Hepatocyte (in vitro differentiated cells): ENCODE measurements at regions not wholly inside any gene's neighbourhood (a gene's known extent, or its start where the extent isn't known, plus 50 kb on each side); places are given as distances from the start of the nearest gene placed in this dataset.

ENCODE experiments used
- DNase-seq: peaks from one replicate; pipeline ENCODE4 v3.0.0-alpha.2; 2016; ENCODE audit warnings: low spot score
- H2AFZ ChIP-seq: fragments of 200-600 bp; sonication (generic); 2 replicates; pipeline ENCODE4 v1.6.0; 2016; ENCODE audit warnings: antibody characterized with exemption, mild to moderate bottlenecking
- H3K27ac ChIP-seq: fragments of 200-600 bp; sonication (generic); 2 replicates; pipeline ENCODE4 v1.5.1; 2016; ENCODE audit warnings: mild to moderate bottlenecking
- H3K27me3 ChIP-seq: fragments of 200-600 bp; sonication (generic); 2 replicates; pipeline ENCODE4 v1.6.1; 2016
- H3K36me3 ChIP-seq: fragments of 200-600 bp; sonication (generic); replicated peaks from 2 replicates; pipeline ENCODE4 v1.5.1; 2016; ENCODE audit warnings: low read depth; ENCODE audit not compliant: insufficient read depth
- H3K4me1 ChIP-seq: fragments of 200-600 bp; sonication (generic); 2 replicates; pipeline ENCODE4 v1.5.1; 2016; ENCODE audit warnings: mild to moderate bottlenecking, moderate library complexity; ENCODE audit not compliant: insufficient read depth
- H3K4me2 ChIP-seq: fragments of 200-600 bp; sonication (generic); 2 replicates; pipeline ENCODE4 v1.6.0; 2016
- H3K4me3 ChIP-seq: fragments of 200-600 bp; sonication (generic); 2 replicates; pipeline ENCODE4 v1.5.1; 2016; ENCODE audit warnings: mild to moderate bottlenecking
- H3K79me2 ChIP-seq: fragments of 200-600 bp; sonication (generic); 2 replicates; pipeline ENCODE4 v1.6.0; 2017; ENCODE audit warnings: mild to moderate bottlenecking
- H3K9me2 ChIP-seq: fragments of 200-600 bp; sonication (generic); replicated peaks from 2 replicates; pipeline ENCODE4 v1.6.0; 2017; ENCODE audit warnings: mild to moderate bottlenecking; ENCODE audit not compliant: insufficient read depth
- H3K9me3 ChIP-seq: fragments of 200-600 bp; sonication (generic); 2 replicates; pipeline ENCODE4 v1.5.1; 2016; ENCODE audit warnings: low read depth, mild to moderate bottlenecking
- H4K20me1 ChIP-seq: fragments of 200-600 bp; sonication (generic); 2 replicates; pipeline ENCODE4 v1.6.0; 2016; ENCODE audit warnings: mild to moderate bottlenecking; ENCODE audit not compliant: insufficient read depth, poor library complexity, severe bottlenecking
- EZH2 ChIP-seq: fragments of 200-600 bp; sonication (generic); IDR thresholded peaks from 2 replicates; pipeline ENCODE4 v1.6.1; 2016; ENCODE audit warnings: antibody characterized with exemption, mild to moderate bottlenecking, borderline replicate concordance
- EZH2phosphoT487 ChIP-seq: fragments of 200-600 bp; sonication (generic); IDR thresholded peaks from one replicate; pipeline ENCODE4 v1.6.1; 2018; ENCODE audit warnings: antibody characterized with exemption, mild to moderate bottlenecking, low read depth, moderate library complexity; ENCODE audit not compliant: unreplicated experiment, severe bottlenecking
- WGBS: methylation state at CpG from one replicate; pipeline ENCODE4 v1.1.6; 2016; ENCODE audit warnings: low lambda C conversion rate; ENCODE audit errors: missing lambda C conversion rate; 5-methylcytosine and 5-hydroxymethylcytosine counted together
- TF ChIP-seq, protein P1 (sequence below): fragments of 200-600 bp; sonication (generic); IDR thresholded peaks from 2 replicates; pipeline ENCODE4 v1.5.1; 2016; ENCODE audit warnings: antibody characterized with exemption, mild to moderate bottlenecking; ENCODE audit not compliant: poor library complexity

DNA sequence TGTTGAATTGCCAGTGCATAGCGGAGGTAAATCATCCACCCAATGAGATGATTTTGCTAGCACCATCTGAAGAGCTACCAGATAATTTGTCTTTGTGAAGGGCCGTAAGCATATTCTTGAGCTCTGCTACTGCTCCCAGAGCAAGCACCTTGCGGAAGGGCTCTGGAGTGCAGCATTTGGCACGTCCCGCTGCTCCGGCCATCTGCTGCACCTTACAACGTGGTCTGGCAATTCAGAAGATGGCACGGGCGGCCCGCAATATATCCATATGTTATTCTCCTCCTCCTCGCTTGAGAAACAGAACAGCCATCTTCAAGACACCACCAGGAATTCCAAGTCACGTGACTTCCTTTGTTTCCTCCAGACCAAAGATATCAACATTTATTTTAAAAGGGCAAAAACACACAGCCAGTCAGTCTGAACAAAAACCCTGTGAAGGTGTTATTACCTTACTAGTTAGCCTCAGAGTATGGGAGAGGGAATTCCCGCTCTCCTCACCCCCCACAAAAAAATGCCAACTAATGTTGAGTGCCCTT lies 1095.7 kb upstream of the TENM3 start:
- Histone ChIP-seq H2AFZ (no peak overlapping the region), H3K79me2 (no peaks in the 10 kb centered on the region), H3K27me3 (no peaks in the 10 kb centered on the region), H3K4me1 (no peaks in the 10 kb centered on the region), H3K9me2 (no peaks in the 10 kb centered on the region), H4K20me1 (no peaks in the 10 kb centered on the region), H3K9me3 (no peaks in the 10 kb centered on the region), H3K27ac (no peak overlapping the region), H3K4me2 (no peak overlapping the region), H3K36me3 (no peaks in the 10 kb centered on the region), H3K4me3 (no peak overlapping the region)
- TF ChIP-seq EZH2phosphoT487 = no peak
- no peak for TF ChIP-seq EZH2
- no peak for DNase-seq
- WGBS = 96% methylated on average over 13 of the region's 13 CpGs

DNA sequence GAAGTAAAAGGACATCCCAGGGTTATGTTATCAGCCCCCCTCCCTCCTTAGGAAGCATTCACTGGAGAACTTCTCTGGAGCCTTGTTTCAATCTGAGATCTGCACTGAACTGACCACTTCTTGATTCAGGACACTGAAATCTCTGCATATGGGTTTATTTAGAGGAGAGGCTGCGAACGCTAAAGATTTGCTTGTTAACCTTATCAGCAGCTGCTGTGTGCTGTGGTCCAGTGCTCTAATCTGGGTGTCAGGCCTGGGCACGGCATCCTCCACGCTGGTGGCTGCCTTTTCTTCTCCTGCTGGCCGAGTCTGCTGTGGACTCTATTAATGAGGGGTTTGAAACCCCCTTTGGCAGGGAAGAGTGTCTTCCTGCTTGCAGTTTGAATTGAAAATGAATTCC lies 1094.7 kb upstream of the TENM3 start:
- no peaks in the 10 kb centered on the region for H3K27me3 ChIP-seq
- no peak for DNase-seq
- no peaks in the 10 kb centered on the region for H3K4me1 ChIP-seq
- H2AFZ ChIP-seq = no peak overlapping the region
- H3K4me2 ChIP-seq = no peak overlapping the region
- no peak overlapping the region for H3K27ac ChIP-seq
- H3K9me2 ChIP-seq = no peaks in the 10 kb centered on the region
- no peaks in the 10 kb centered on the region for H4K20me1 ChIP-seq
- no peak for TF ChIP-seq EZH2
- TF ChIP-seq, protein P1, sequence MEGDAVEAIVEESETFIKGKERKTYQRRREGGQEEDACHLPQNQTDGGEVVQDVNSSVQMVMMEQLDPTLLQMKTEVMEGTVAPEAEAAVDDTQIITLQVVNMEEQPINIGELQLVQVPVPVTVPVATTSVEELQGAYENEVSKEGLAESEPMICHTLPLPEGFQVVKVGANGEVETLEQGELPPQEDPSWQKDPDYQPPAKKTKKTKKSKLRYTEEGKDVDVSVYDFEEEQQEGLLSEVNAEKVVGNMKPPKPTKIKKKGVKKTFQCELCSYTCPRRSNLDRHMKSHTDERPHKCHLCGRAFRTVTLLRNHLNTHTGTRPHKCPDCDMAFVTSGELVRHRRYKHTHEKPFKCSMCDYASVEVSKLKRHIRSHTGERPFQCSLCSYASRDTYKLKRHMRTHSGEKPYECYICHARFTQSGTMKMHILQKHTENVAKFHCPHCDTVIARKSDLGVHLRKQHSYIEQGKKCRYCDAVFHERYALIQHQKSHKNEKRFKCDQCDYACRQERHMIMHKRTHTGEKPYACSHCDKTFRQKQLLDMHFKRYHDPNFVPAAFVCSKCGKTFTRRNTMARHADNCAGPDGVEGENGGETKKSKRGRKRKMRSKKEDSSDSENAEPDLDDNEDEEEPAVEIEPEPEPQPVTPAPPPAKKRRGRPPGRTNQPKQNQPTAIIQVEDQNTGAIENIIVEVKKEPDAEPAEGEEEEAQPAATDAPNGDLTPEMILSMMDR = no peak
- TF ChIP-seq EZH2phosphoT487 = no peak
- 43% methylated on average over 5 of the region's 5 CpGs for WGBS
- no peaks in the 10 kb centered on the region for H3K9me3 ChIP-seq
- H3K4me3 ChIP-seq = no peak overlapping the region
- H3K36me3 ChIP-seq = no peaks in the 10 kb centered on the region
- no peaks in the 10 kb centered on the region for H3K79me2 ChIP-seq

DNA sequence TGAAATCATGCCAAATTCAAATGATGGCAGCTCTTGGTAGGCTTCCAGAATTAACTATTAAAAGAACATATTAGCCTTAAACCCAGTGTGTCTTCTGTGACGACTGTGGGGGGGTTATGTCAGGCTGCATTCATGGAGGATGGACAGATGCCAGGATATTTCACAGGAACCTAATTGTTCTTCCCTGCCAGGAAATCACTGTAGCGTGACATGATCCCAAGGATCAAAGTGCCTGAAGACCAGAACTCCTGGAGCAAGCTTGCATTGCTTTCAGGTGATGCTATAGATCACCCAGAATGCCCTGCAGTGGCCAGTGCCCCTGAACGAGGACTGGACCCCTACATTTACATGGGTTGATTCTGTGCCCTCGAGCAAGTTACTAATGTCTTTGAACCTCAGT lies 1093.0 kb upstream of the TENM3 start:
- no peaks in the 10 kb centered on the region for H4K20me1 ChIP-seq
- no peak overlapping the region for H3K4me3 ChIP-seq
- H3K27me3 ChIP-seq = no peaks in the 10 kb centered on the region
- H3K36me3 ChIP-seq = no peaks in the 10 kb centered on the region
- no peak overlapping the region for H2AFZ ChIP-seq
- no peak for TF ChIP-seq EZH2
- TF ChIP-seq, protein P1 = no peak
- no peak for TF ChIP-seq EZH2phosphoT487
- WGBS = 81% methylated on average over 4 of the region's 4 CpGs
- no peaks in the 10 kb centered on the region for H3K4me1 ChIP-seq
- H3K9me2 ChIP-seq = no peaks in the 10 kb centered on the region
- H3K4me2 ChIP-seq = no peak overlapping the region
- no peak for DNase-seq
- no peaks in the 10 kb centered on the region for H3K79me2 ChIP-seq
- H3K9me3 ChIP-seq = no peaks in the 10 kb centered on the region
- H3K27ac ChIP-seq = no peak overlapping the region

DNA sequence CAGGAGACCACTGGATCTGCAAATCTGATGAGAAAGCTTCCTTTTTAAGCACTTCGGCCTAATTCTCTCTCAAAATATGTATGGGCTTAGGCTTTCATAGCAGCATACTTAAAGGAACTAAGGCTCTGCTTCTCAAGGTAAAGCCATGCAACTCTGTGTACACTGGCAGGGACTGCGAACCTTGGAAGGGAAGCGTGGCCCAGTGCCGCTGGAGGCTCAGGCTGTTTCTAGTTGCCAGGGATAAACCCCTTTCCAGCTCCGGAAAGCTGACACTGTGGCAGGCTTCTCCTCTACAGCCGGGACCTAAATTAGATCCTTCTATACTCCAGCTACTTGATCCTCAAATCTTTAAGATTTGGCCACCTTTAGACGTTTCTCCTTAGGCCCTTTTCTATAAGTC lies 1091.3 kb upstream of the TENM3 start:
- 82% methylated on average over 7 of the region's 7 CpGs for WGBS
- no peaks in the 10 kb centered on the region for H3K9me3 ChIP-seq
- H3K36me3 ChIP-seq = no peaks in the 10 kb centered on the region
- DNase-seq = no peak
- no peaks in the 10 kb centered on the region for H3K4me1 ChIP-seq
- TF ChIP-seq, protein P1 = no peak
- TF ChIP-seq EZH2 (no peak), EZH2phosphoT487 (no peak)
- no peaks in the 10 kb centered on the region for H3K27me3 ChIP-seq
- no peak overlapping the region for H3K4me3 ChIP-seq
- no peaks in the 10 kb centered on the region for H4K20me1 ChIP-seq
- no peaks in the 10 kb centered on the region for H3K9me2 ChIP-seq
- H2AFZ ChIP-seq = no peak overlapping the region
- H3K27ac ChIP-seq = no peak overlapping the region
- no peak overlapping the region for H3K4me2 ChIP-seq
- no peaks in the 10 kb centered on the region for H3K79me2 ChIP-seq
